Activated naive CD4-positive, alpha-beta T cell treated with anti-CD3 and anti-CD28 coated beads, Interleukin-2, amount 50 U/mL, for 24 hours (primary cell): ENCODE measurements at regions not wholly inside any gene's neighbourhood (a gene's known extent, or its start where the extent isn't known, plus 50 kb on each side); places are given as distances from the start of the nearest gene placed in this dataset.

Experiments
- H3K27ac Mint-ChIP-seq: one replicate; pipeline ENCODE4 v1.8.0; 2021; ENCODE audit warnings: mild to moderate bottlenecking, mixed read lengths
- H3K27me3 Mint-ChIP-seq: one replicate; pipeline ENCODE4 v1.8.0; 2021; ENCODE audit warnings: mixed read lengths
- H3K36me3 Mint-ChIP-seq: one replicate; pipeline ENCODE4 v1.8.0; 2021; ENCODE audit warnings: mixed read lengths
- H3K4me1 Mint-ChIP-seq: one replicate; pipeline ENCODE4 v1.8.0; 2021; ENCODE audit warnings: mixed read lengths
- H3K4me3 Mint-ChIP-seq: one replicate; pipeline ENCODE4 v1.8.0; 2021; ENCODE audit warnings: mild to moderate bottlenecking, mixed read lengths
- H3K9me3 Mint-ChIP-seq: one replicate; pipeline ENCODE4 v1.8.0; 2021; ENCODE audit warnings: mixed read lengths

GRCh38 chr14:100989924-100990323 is 86.4 kb upstream of the RTL1 start:
- no peaks in the 10 kb centered on the region for H3K4me1 Mint-ChIP-seq
- H3K4me3 Mint-ChIP-seq, result no peak overlapping the region
- no peaks in the 10 kb centered on the region for H3K9me3 Mint-ChIP-seq
- no peak overlapping the region for H3K27ac Mint-ChIP-seq
- H3K36me3 Mint-ChIP-seq, result no peaks in the 10 kb centered on the region
- peaks cover 7% of the 10 kb centered on the region for H3K27me3 Mint-ChIP-seq

- no peaks in the 10 kb centered on the region for H3K36me3 Mint-ChIP-seq
- H3K4me1 Mint-ChIP-seq, result no peaks in the 10 kb centered on the region
- no peak overlapping the region for H3K4me3 Mint-ChIP-seq
- no peak overlapping the region for H3K27ac Mint-ChIP-seq
- peaks cover 6% of the 10 kb centered on the region for H3K27me3 Mint-ChIP-seq
- no peaks in the 10 kb centered on the region for H3K9me3 Mint-ChIP-seq
Observed at GRCh38 chr14:100994082-100994481, 90.6 kb upstream of the RTL1 start.

- H3K4me3 Mint-ChIP-seq, result no peak overlapping the region
- no peak overlapping the region for H3K27ac Mint-ChIP-seq
- no peaks in the 10 kb centered on the region for H3K36me3 Mint-ChIP-seq
- H3K27me3 Mint-ChIP-seq, result peaks cover 6% of the 10 kb centered on the region
- H3K9me3 Mint-ChIP-seq, result no peaks in the 10 kb centered on the region
- no peaks in the 10 kb centered on the region for H3K4me1 Mint-ChIP-seq
Observed at GRCh38 chr14:100994756-100995330, 91.3 kb upstream of the RTL1 start.

GRCh38 chr14:101000711-101001250 is 97.3 kb upstream of the RTL1 start:
- H3K9me3 Mint-ChIP-seq, result no peaks in the 10 kb centered on the region
- peak overlapping the region; percentile 44 for H3K27ac Mint-ChIP-seq
- H3K4me3 Mint-ChIP-seq, result no peak overlapping the region
- H3K4me1 Mint-ChIP-seq, result no peaks in the 10 kb centered on the region
- H3K27me3 Mint-ChIP-seq, result peaks cover 11% of the 10 kb centered on the region
- H3K36me3 Mint-ChIP-seq, result no peaks in the 10 kb centered on the region

GRCh38 chr14:101001311-101002069 is 98.0 kb upstream of the RTL1 start:
- Mint-ChIP-seq H3K4me1 (no peaks in the 10 kb centered on the region), H3K27me3 (peaks cover 17% of the 10 kb centered on the region), H3K27ac (peak overlapping the region; percentile 44), H3K9me3 (no peaks in the 10 kb centered on the region), H3K36me3 (no peaks in the 10 kb centered on the region), H3K4me3 (no peak overlapping the region)

GRCh38 chr14:101002738-101003137 is 99.2 kb upstream of the RTL1 start:
- Mint-ChIP-seq H3K27ac (no peak overlapping the region), H3K27me3 (peaks cover 20% of the 10 kb centered on the region), H3K4me3 (no peak overlapping the region), H3K4me1 (no peaks in the 10 kb centered on the region), H3K9me3 (no peaks in the 10 kb centered on the region), H3K36me3 (no peaks in the 10 kb centered on the region)

- peaks cover 18% of the 10 kb centered on the region for H3K27me3 Mint-ChIP-seq
- no peak overlapping the region for H3K4me3 Mint-ChIP-seq
- no peaks in the 10 kb centered on the region for H3K4me1 Mint-ChIP-seq
- no peak overlapping the region for H3K27ac Mint-ChIP-seq
- H3K36me3 Mint-ChIP-seq, result no peaks in the 10 kb centered on the region
- H3K9me3 Mint-ChIP-seq, result no peaks in the 10 kb centered on the region
Observed at GRCh38 chr14:101004176-101004575, 100.7 kb upstream of the RTL1 start.

GRCh38 chr14:101004954-101005353 is 101.4 kb upstream of the RTL1 start:
- H3K27ac Mint-ChIP-seq, result no peak overlapping the region
- H3K9me3 Mint-ChIP-seq, result no peaks in the 10 kb centered on the region
- H3K4me1 Mint-ChIP-seq, result no peaks in the 10 kb centered on the region
- peaks cover 20% of the 10 kb centered on the region for H3K27me3 Mint-ChIP-seq
- H3K4me3 Mint-ChIP-seq, result no peak overlapping the region
- no peaks in the 10 kb centered on the region for H3K36me3 Mint-ChIP-seq

- Mint-ChIP-seq H3K36me3 (no peaks in the 10 kb centered on the region), H3K9me3 (no peaks in the 10 kb centered on the region), H3K4me3 (no peak overlapping the region), H3K4me1 (no peaks in the 10 kb centered on the region), H3K27me3 (peaks cover 20% of the 10 kb centered on the region), H3K27ac (no peak overlapping the region)
Observed at GRCh38 chr14:101005447-101005846, 101.9 kb upstream of the RTL1 start.

GRCh38 chr14:101006008-101006407 is 102.5 kb upstream of the RTL1 start:
- Mint-ChIP-seq H3K27ac (no peak overlapping the region), H3K36me3 (no peaks in the 10 kb centered on the region), H3K27me3 (peaks cover 19% of the 10 kb centered on the region), H3K4me1 (no peaks in the 10 kb centered on the region), H3K9me3 (no peaks in the 10 kb centered on the region), H3K4me3 (no peak overlapping the region)

GRCh38 chr14:101007004-101007614 is 103.6 kb upstream of the RTL1 start:
- H3K4me3 Mint-ChIP-seq, result no peak overlapping the region
- no peaks in the 10 kb centered on the region for H3K4me1 Mint-ChIP-seq
- H3K9me3 Mint-ChIP-seq, result peaks cover 6% of the 10 kb centered on the region
- H3K36me3 Mint-ChIP-seq, result no peaks in the 10 kb centered on the region
- H3K27me3 Mint-ChIP-seq, result peaks cover 17% of the 10 kb centered on the region
- H3K27ac Mint-ChIP-seq, result no peak overlapping the region

GRCh38 chr14:101007765-101008164 is 104.2 kb upstream of the RTL1 start:
- H3K27ac Mint-ChIP-seq, result no peak overlapping the region
- H3K27me3 Mint-ChIP-seq, result peaks cover 15% of the 10 kb centered on the region
- no peaks in the 10 kb centered on the region for H3K4me1 Mint-ChIP-seq
- no peaks in the 10 kb centered on the region for H3K36me3 Mint-ChIP-seq
- H3K9me3 Mint-ChIP-seq, result peaks cover 6% of the 10 kb centered on the region
- no peak overlapping the region for H3K4me3 Mint-ChIP-seq

- Mint-ChIP-seq H3K27ac (no peak overlapping the region), H3K4me1 (no peaks in the 10 kb centered on the region), H3K36me3 (no peaks in the 10 kb centered on the region), H3K4me3 (no peak overlapping the region), H3K9me3 (peaks cover 6% of the 10 kb centered on the region), H3K27me3 (peaks cover 15% of the 10 kb centered on the region)
Observed at GRCh38 chr14:101008196-101008595, 104.7 kb upstream of the RTL1 start.

GRCh38 chr14:101008631-101009336 is 105.3 kb upstream of the RTL1 start:
- Mint-ChIP-seq H3K27me3 (peaks cover 15% of the 10 kb centered on the region), H3K9me3 (peaks cover 6% of the 10 kb centered on the region), H3K4me1 (no peaks in the 10 kb centered on the region), H3K36me3 (no peaks in the 10 kb centered on the region), H3K4me3 (no peak overlapping the region), H3K27ac (no peak overlapping the region)

- Mint-ChIP-seq H3K4me1 (no peaks in the 10 kb centered on the region), H3K4me3 (no peak overlapping the region), H3K9me3 (peaks cover 6% of the 10 kb centered on the region), H3K27me3 (peaks cover 15% of the 10 kb centered on the region), H3K36me3 (no peaks in the 10 kb centered on the region), H3K27ac (no peak overlapping the region)
Observed at GRCh38 chr14:101009531-101009930, 106.0 kb upstream of the RTL1 start.

- H3K27ac Mint-ChIP-seq, result no peak overlapping the region
- H3K4me3 Mint-ChIP-seq, result no peak overlapping the region
- H3K27me3 Mint-ChIP-seq, result peaks cover 10% of the 10 kb centered on the region
- no peaks in the 10 kb centered on the region for H3K4me1 Mint-ChIP-seq
- no peaks in the 10 kb centered on the region for H3K36me3 Mint-ChIP-seq
- H3K9me3 Mint-ChIP-seq, result peaks cover 6% of the 10 kb centered on the region
Observed at GRCh38 chr14:101010293-101010692, 106.8 kb upstream of the RTL1 start.
